HEK293T (cell line): ENCODE measurements at regions not wholly inside any gene's neighbourhood (a gene's known extent, or its start where the extent isn't known, plus 50 kb on each side); places are given as distances from the start of the nearest gene placed in this dataset.

Source experiments
- ARNT ChIP-seq: fragments of 450-650 bp; IDR thresholded peaks from 2 replicates; pipeline ENCODE4 v1.6.1; 2017; ENCODE audit warnings: mild to moderate bottlenecking
- BHLHE40 ChIP-seq: fragments of 450-650 bp; IDR thresholded peaks from 2 replicates; pipeline ENCODE4 v1.6.1; 2016; ENCODE audit warnings: mild to moderate bottlenecking, moderate library complexity, borderline replicate concordance
- CTBP1 ChIP-seq: fragments of 450-650 bp; IDR thresholded peaks from 2 replicates; pipeline ENCODE4 v1.6.1; 2016; ENCODE audit warnings: borderline replicate concordance
- ELF4 ChIP-seq: fragments of 450-650 bp; IDR thresholded peaks from 2 replicates; pipeline ENCODE4 v1.6.1; 2017; ENCODE audit warnings: antibody characterized with exemption
- FOXA1 ChIP-seq: fragments of 450-650 bp; IDR thresholded peaks from 2 replicates; pipeline ENCODE4 v1.6.1; 2016; ENCODE audit warnings: mild to moderate bottlenecking
- FOXK2 ChIP-seq: fragments of 450-650 bp; IDR thresholded peaks from 2 replicates; pipeline ENCODE4 v1.6.1; 2016; ENCODE audit warnings: mild to moderate bottlenecking
- FOXM1 ChIP-seq: fragments of 450-650 bp; IDR thresholded peaks from 2 replicates; pipeline ENCODE4 v1.6.1; 2017; ENCODE audit warnings: mild to moderate bottlenecking, borderline replicate concordance
- LEF1 ChIP-seq: fragments of 450-650 bp; IDR thresholded peaks from 2 replicates; pipeline ENCODE4 v1.6.1; 2017; ENCODE audit warnings: mild to moderate bottlenecking, borderline replicate concordance
- PKNOX1 ChIP-seq: fragments of 450-650 bp; IDR thresholded peaks from 2 replicates; pipeline ENCODE4 v1.6.1; 2016
- SP1 ChIP-seq: fragments of 450-650 bp; IDR thresholded peaks from 2 replicates; pipeline ENCODE4 v1.6.1; 2017
- SUZ12 ChIP-seq: fragments of 450-650 bp; IDR thresholded peaks from 2 replicates; pipeline ENCODE4 v1.6.1; 2016; ENCODE audit warnings: mild to moderate bottlenecking
- TARDBP ChIP-seq: fragments of 450-650 bp; IDR thresholded peaks from 2 replicates; pipeline ENCODE4 v1.6.1; 2016
- ZNF384 ChIP-seq: fragments of 450-650 bp; IDR thresholded peaks from 2 replicates; pipeline ENCODE4 v1.6.1; 2016

DNA sequence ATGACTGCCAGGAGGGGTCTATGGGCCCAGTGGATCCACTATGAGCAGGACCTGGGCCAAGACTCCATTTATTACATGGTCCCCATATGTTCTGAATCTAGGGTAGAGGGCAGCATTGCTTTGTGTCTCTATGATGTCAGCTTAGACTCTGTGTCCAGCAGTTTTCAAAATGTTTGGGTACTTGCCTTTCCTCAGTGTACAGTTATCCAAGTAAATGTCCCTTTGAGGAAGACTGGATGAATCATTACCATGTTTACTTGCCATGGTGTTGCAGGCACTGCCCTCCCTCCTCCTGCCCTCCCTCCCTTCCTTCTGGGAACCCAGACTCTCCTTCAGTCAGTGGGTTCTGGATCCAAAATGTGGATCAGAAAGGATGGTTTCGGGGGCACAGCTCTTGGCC, 108.6 kb downstream of the NRN1 start:
- TF ChIP-seq FOXM1 (no peak), ARNT (no peak), FOXA1 (no peak), SP1 (no peak), ELF4 (no peak), TARDBP (no peak), FOXK2 (no peak), LEF1 (no peak), SUZ12 (no peak), BHLHE40 (no peak), ZNF384 (no peak), PKNOX1 (no peak), CTBP1 (no peak)
